Astrocyte (in vitro differentiated cells and primary cell): ENCODE measurements at regions not wholly inside any gene's neighbourhood (a gene's known extent, or its start where the extent isn't known, plus 50 kb on each side); places are given as distances from the start of the nearest gene placed in this dataset.

Experiments
- DNase-seq: peaks from one replicate; pipeline ENCODE4 v3.0.0-alpha.2; 2010; ENCODE audit warnings: low read depth
- FAIRE-seq: peaks from 2 replicates; lab custom pipeline; 2011; peaks lifted over from hg19 to GRCh38; lab: Jason Lieb, UNC
- H2AFZ ChIP-seq: 2 replicates; pipeline ENCODE4 v1.6.0; 2012; ENCODE audit warnings: low read depth, low read length, inconsistent platforms
- H3K27ac ChIP-seq: 2 replicates; pipeline ENCODE4 v1.5.1; 2011; ENCODE audit warnings: low read depth, low read length, inconsistent platforms
- H3K27me3 ChIP-seq: 2 replicates; pipeline ENCODE4 v1.6.0; 2011; ENCODE audit warnings: low read length, inconsistent platforms; ENCODE audit not compliant: insufficient read depth
- H3K36me3 ChIP-seq: 2 replicates; pipeline ENCODE4 v1.5.1; 2011; ENCODE audit warnings: low read length, inconsistent platforms; ENCODE audit not compliant: insufficient read depth
- H3K4me1 ChIP-seq: 2 replicates; pipeline ENCODE4 v1.5.1; 2011; ENCODE audit warnings: low read length, inconsistent platforms; ENCODE audit not compliant: insufficient read depth
- H3K4me2 ChIP-seq: 2 replicates; pipeline ENCODE4 v1.6.0; 2012; ENCODE audit warnings: low read length, inconsistent platforms
- H3K4me3 ChIP-seq: 2 replicates; pipeline ENCODE4 v1.5.1; 2011; ENCODE audit warnings: low read depth, mild to moderate bottlenecking, low read length, inconsistent platforms; ENCODE audit not compliant: insufficient read depth
- H3K79me2 ChIP-seq: 2 replicates; pipeline ENCODE4 v1.6.0; 2012; ENCODE audit warnings: mild to moderate bottlenecking, low read length, inconsistent platforms; ENCODE audit not compliant: insufficient read depth
- H3K9ac ChIP-seq: 2 replicates; pipeline ENCODE4 v1.6.0; 2012; ENCODE audit warnings: mild to moderate bottlenecking, low read length, inconsistent platforms
- H3K9me3 ChIP-seq: 2 replicates; pipeline ENCODE4 v1.5.1; 2012; ENCODE audit warnings: low read depth, mild to moderate bottlenecking, low read length, inconsistent platforms; ENCODE audit not compliant: insufficient read depth
- H4K20me1 ChIP-seq: 2 replicates; pipeline ENCODE4 v1.6.0; 2012; ENCODE audit warnings: low read length, inconsistent platforms; ENCODE audit not compliant: insufficient read depth
- H3K27ac Mint-ChIP-seq: one replicate; pipeline ENCODE4 v1.8.0; 2021; ENCODE audit warnings: mild to moderate bottlenecking, mixed read lengths; ENCODE audit not compliant: unreplicated experiment
- H3K27me3 Mint-ChIP-seq: one replicate; pipeline ENCODE4 v1.8.0; 2021; ENCODE audit warnings: low read depth, mixed read lengths; ENCODE audit not compliant: unreplicated experiment
- H3K36me3 Mint-ChIP-seq: one replicate; pipeline ENCODE4 v1.8.0; 2021; ENCODE audit warnings: low read depth, mixed read lengths; ENCODE audit not compliant: unreplicated experiment
- H3K4me1 Mint-ChIP-seq: one replicate; pipeline ENCODE4 v1.8.0; 2021; ENCODE audit warnings: low read depth, mixed read lengths; ENCODE audit not compliant: unreplicated experiment
- H3K4me3 Mint-ChIP-seq: one replicate; pipeline ENCODE4 v1.8.0; 2021; ENCODE audit warnings: mild to moderate bottlenecking, moderate library complexity, mixed read lengths; ENCODE audit not compliant: unreplicated experiment
- H3K9me3 Mint-ChIP-seq: one replicate; pipeline ENCODE4 v1.8.0; 2021; ENCODE audit warnings: mild to moderate bottlenecking, mixed read lengths; ENCODE audit not compliant: unreplicated experiment
- CTCF ChIP-seq: IDR thresholded peaks from 2 replicates; pipeline ENCODE4 v1.5.1; 2011; ENCODE audit warnings: low read depth, mild to moderate bottlenecking, inconsistent platforms, low read length, moderate library complexity; ENCODE audit not compliant: insufficient read depth
- EZH2 ChIP-seq: IDR thresholded peaks from 2 replicates; pipeline ENCODE4 v1.6.1; 2012; ENCODE audit warnings: mild to moderate bottlenecking, low read length, inconsistent platforms; ENCODE audit not compliant: insufficient read depth

- no peak for FAIRE-seq
Observed at GRCh38 chr12:67482751-67483661, 165.5 kb upstream of the DYRK2 start.

GRCh38 chr12:67483871-67484554 lies 164.5 kb upstream of the DYRK2 start:
- H3K9ac ChIP-seq = no peak overlapping the region
- H2AFZ ChIP-seq = no peak overlapping the region
- H3K36me3 Mint-ChIP-seq = peaks cover 4% of the 10 kb centered on the region
- H3K27me3 ChIP-seq = no peaks in the 10 kb centered on the region
- TF ChIP-seq CTCF (no peak), EZH2 (no peak)
- peaks cover 6% of the 10 kb centered on the region for H3K4me1 Mint-ChIP-seq
- no peak overlapping the region for H3K4me3 Mint-ChIP-seq
- no peaks in the 10 kb centered on the region for H4K20me1 ChIP-seq
- H3K9me3 ChIP-seq = peaks cover 5% of the 10 kb centered on the region
- no peaks in the 10 kb centered on the region for H3K79me2 ChIP-seq
- H3K27ac Mint-ChIP-seq = no peak overlapping the region
- H3K27ac ChIP-seq = no peak overlapping the region
- FAIRE-seq = no peak
- H3K9me3 Mint-ChIP-seq = peaks cover 7% of the 10 kb centered on the region
- H3K36me3 ChIP-seq = no peaks in the 10 kb centered on the region
- H3K27me3 Mint-ChIP-seq = no peaks in the 10 kb centered on the region
- H3K4me1 ChIP-seq = no peaks in the 10 kb centered on the region
- H3K4me2 ChIP-seq = no peak overlapping the region
- DNase-seq = no peak
- H3K4me3 ChIP-seq = no peak overlapping the region

More at GRCh38 chr12:67482751-67483661, 165.5 kb upstream of the DYRK2 start:
- H3K79me2 ChIP-seq = no peaks in the 10 kb centered on the region
- Mint-ChIP-seq H3K27me3 (no peaks in the 10 kb centered on the region), H3K36me3 (peaks cover 4% of the 10 kb centered on the region), H3K27ac (no peak overlapping the region), H3K4me1 (peaks cover 11% of the 10 kb centered on the region), H3K4me3 (no peak overlapping the region), H3K9me3 (peaks cover 5% of the 10 kb centered on the region)
- H3K4me2 ChIP-seq = no peak overlapping the region
- H3K27ac ChIP-seq = no peak overlapping the region
- H3K4me3 ChIP-seq = no peak overlapping the region
- no peak overlapping the region for H2AFZ ChIP-seq
- no peaks in the 10 kb centered on the region for H3K27me3 ChIP-seq
- H3K36me3 ChIP-seq = no peaks in the 10 kb centered on the region
- DNase-seq = peak; percentile 55
- no peak overlapping the region for H3K9ac ChIP-seq
- no peaks in the 10 kb centered on the region for H3K4me1 ChIP-seq
- no peaks in the 10 kb centered on the region for H3K9me3 ChIP-seq
- no peaks in the 10 kb centered on the region for H4K20me1 ChIP-seq
- TF ChIP-seq CTCF = no peak
- TF ChIP-seq EZH2 = no peak
